Sigmoid colon (tissue), 6 donors: ENCODE measurements at regions not wholly inside any gene's neighbourhood (a gene's known extent, or its start where the extent isn't known, plus 50 kb on each side); places are given as distances from the start of the nearest gene placed in this dataset.
"Not testable (repeated sequence)": the region's sequence is repeated elsewhere in the genome, so short reads cannot be mapped to it uniquely, and the experiment has no call there.

Experiments used
- DNase-seq: peaks from one replicate; pipeline ENCODE4 v3.0.0-alpha.2; 2019
- H3K27ac ChIP-seq, 4 donors: fragments of 200-600 bp; sonication (generic); one replicate each; pipeline ENCODE4 v1.5.1; 2016 to 2019; ENCODE audit warnings: mild to moderate bottlenecking in 1 of 4
- H3K27me3 ChIP-seq, 3 donors: fragments of 200-600 bp; sonication (generic); one replicate each; pipeline ENCODE4 v1.5.1; 2019; ENCODE audit warnings: mild to moderate bottlenecking in 1 of 3
- H3K36me3 ChIP-seq, 4 donors: fragments of 200-600 bp; sonication (generic); one replicate each; pipeline ENCODE4 v1.5.1; 2016 to 2019
- H3K4me1 ChIP-seq, 4 donors: fragments of 200-600 bp; sonication (generic); one replicate each; pipeline ENCODE4 v1.5.1; 2017 to 2019
- H3K4me3 ChIP-seq, 4 donors: fragments of 200-600 bp; sonication (generic); one replicate each; pipeline ENCODE4 v1.5.1; 2017 to 2019; ENCODE audit warnings: mild to moderate bottlenecking in 2 of 4, moderate library complexity in 1 of 4
- H3K9me3 ChIP-seq, 4 donors: fragments of 200-600 bp in 3 of 4; sonication (generic) in 3 of 4; one replicate each; pipeline versions ENCODE4 v1.5.1 to v1.6.1; 2013 to 2019
- EP300 ChIP-seq, 4 donors: sonication (generic); formaldehyde crosslinking; IDR thresholded peaks; one replicate each; pipeline ENCODE4 v1.6.1; 2017; ENCODE audit warnings: antibody characterized with exemption in 4 of 4
- POLR2A ChIP-seq, 2 donors: fragments of 450-650 bp; IDR thresholded peaks; one replicate each; pipeline ENCODE4 v1.6.1; 2016; ENCODE audit warnings: antibody characterized with exemption in 2 of 2, mild to moderate bottlenecking in 2 of 2, moderate library complexity in 2 of 2
- POLR2AphosphoS5 ChIP-seq, 4 donors: sonication (generic); formaldehyde crosslinking; IDR thresholded peaks; one replicate each; pipeline ENCODE4 v1.6.1; 2017; ENCODE audit warnings: antibody characterized with exemption in 4 of 4
- WGBS, 2 donors: extraction: QIAGEN DNeasy Blood & Tissue Kit; methylation state at CpG; one replicate each; pipeline ENCODE4 v1.1.7; 2013; 5-methylcytosine and 5-hydroxymethylcytosine counted together
- intact Hi-C: fragments of 100-400 bp; cut with DNase I; formaldehyde crosslinking; loops from one replicate; pipeline ENCODE4 v1.15.1; 2023
- TF ChIP-seq, protein P1 (sequence below), 4 experiments: fragments of 450-650 bp in 3 of 4; fragments of 200-600 bp in 1 of 4; IDR thresholded peaks; one replicate each; pipeline ENCODE4 v1.5.1; 2016 to 2019; ENCODE audit warnings: antibody characterized with exemption in 4 of 4, mild to moderate bottlenecking in 3 of 4, moderate library complexity in 2 of 4
- donor health status: healthy with polysubstance abuse.
- donor health status: healthy.

DNA sequence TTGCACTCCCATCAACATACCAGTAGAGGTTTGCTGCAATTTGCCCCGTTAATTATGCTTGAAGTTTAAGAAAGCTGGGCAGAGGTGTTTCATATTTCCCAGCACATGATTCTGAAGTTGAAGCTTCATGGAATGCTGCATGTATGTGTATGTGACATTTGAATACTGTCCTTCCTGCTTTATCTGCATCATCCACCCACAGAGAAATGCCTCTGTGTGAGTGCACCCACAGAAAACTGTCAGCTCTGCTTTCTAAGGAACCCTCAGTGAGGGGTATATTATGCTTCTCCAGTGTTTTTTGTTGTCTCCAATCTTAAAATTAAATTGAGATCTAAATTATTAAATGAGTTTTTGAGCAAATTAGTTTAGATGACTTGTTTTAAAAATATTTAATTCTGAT, 358.1 kb upstream of the PIK3R1 start:
- DNase-seq = no peak
- Histone ChIP-seq H3K27me3 (no peaks in the 10 kb centered on the region), H3K9me3 (peaks cover 0 to 3% (median 0%) of the 10 kb centered on the region in 4 donors), H3K27ac (no peak overlapping the region), H3K4me1 (no peaks in the 10 kb centered on the region), H3K36me3 (no peaks in the 10 kb centered on the region), H3K4me3 (no peak overlapping the region)
- TF ChIP-seq, protein P1, sequence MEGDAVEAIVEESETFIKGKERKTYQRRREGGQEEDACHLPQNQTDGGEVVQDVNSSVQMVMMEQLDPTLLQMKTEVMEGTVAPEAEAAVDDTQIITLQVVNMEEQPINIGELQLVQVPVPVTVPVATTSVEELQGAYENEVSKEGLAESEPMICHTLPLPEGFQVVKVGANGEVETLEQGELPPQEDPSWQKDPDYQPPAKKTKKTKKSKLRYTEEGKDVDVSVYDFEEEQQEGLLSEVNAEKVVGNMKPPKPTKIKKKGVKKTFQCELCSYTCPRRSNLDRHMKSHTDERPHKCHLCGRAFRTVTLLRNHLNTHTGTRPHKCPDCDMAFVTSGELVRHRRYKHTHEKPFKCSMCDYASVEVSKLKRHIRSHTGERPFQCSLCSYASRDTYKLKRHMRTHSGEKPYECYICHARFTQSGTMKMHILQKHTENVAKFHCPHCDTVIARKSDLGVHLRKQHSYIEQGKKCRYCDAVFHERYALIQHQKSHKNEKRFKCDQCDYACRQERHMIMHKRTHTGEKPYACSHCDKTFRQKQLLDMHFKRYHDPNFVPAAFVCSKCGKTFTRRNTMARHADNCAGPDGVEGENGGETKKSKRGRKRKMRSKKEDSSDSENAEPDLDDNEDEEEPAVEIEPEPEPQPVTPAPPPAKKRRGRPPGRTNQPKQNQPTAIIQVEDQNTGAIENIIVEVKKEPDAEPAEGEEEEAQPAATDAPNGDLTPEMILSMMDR (IDR thresholded peaks at IDR 0.05) = no peak
- TF ChIP-seq POLR2A (IDR thresholded peaks at IDR 0.05) (no peak), EP300 (IDR thresholded peaks at IDR 0.05) (no peak), POLR2AphosphoS5 (IDR thresholded peaks at IDR 0.05) (no peak)
- 90 to 97% methylated on average over 1 of the region's 1 CpG for WGBS, 2 donors
- intact Hi-C loops = no loop called here

GRCh38 chr5:67855523-67855922, 360.0 kb upstream of the PIK3R1 start:
- no peak for DNase-seq
- Histone ChIP-seq H3K4me3 (no peak overlapping the region), H3K9me3 (peaks cover 0 to 3% (median 0%) of the 10 kb centered on the region in 4 donors), H3K27me3 (no peaks in the 10 kb centered on the region), H3K36me3 (no peaks in the 10 kb centered on the region), H3K27ac (no peak overlapping the region), H3K4me1 (no peaks in the 10 kb centered on the region)
- 88 to 90% methylated on average over 5 of the region's 5 CpGs for WGBS, 2 donors
- TF ChIP-seq POLR2AphosphoS5 (IDR thresholded peaks at IDR 0.05) (no peak), POLR2A (IDR thresholded peaks at IDR 0.05) (no peak), EP300 (IDR thresholded peaks at IDR 0.05) (no peak)
- TF ChIP-seq, protein P1 (IDR thresholded peaks at IDR 0.05) = no peak
- intact Hi-C loops = no loop called here

DNA sequence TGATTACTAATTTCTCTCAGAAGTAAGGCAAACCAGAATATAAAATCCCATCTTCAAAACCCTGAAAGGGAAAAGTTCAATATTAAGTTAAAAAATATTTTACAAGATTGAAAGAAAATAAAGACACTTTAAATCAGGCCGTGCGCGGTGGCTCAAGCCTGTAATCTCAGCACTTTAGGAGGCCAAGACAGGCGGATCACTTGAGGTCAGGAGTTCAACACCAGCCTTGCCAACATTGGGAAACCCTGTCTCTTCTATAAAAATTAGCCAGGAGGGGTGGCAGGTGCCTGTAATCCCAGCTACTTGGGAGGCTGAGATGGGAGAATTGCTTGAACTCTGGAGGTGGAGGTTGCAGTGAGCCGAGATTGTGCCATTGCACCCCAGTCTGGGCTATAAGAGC, 364.6 kb upstream of the PIK3R1 start:
- intact Hi-C loops, H3K4me3 ChIP-seq, H3K36me3 ChIP-seq, H3K27me3 ChIP-seq, H3K9me3 ChIP-seq, H3K4me1 ChIP-seq, H3K27ac ChIP-seq, DNase-seq: not testable (repeated sequence)
- 94 to 96% methylated on average over 5 of the region's 5 CpGs for WGBS, 2 donors

GRCh38 chr5:67844924-67845323, 370.6 kb upstream of the PIK3R1 start:
- 92 to 93% methylated on average over 3 of the region's 3 CpGs for WGBS, 2 donors
- Histone ChIP-seq H3K9me3 (no peaks in the 10 kb centered on the region), H3K27ac (no peak overlapping the region), H3K4me1 (no peaks in the 10 kb centered on the region), H3K27me3 (no peaks in the 10 kb centered on the region), H3K4me3 (no peak overlapping the region), H3K36me3 (no peaks in the 10 kb centered on the region)
- no peak for DNase-seq
- TF ChIP-seq POLR2AphosphoS5 (IDR thresholded peaks at IDR 0.05) (no peak), POLR2A (IDR thresholded peaks at IDR 0.05) (no peak), EP300 (IDR thresholded peaks at IDR 0.05) (no peak)
- TF ChIP-seq, protein P1 (IDR thresholded peaks at IDR 0.05) = no peak
- intact Hi-C loops = no loop called here

DNA sequence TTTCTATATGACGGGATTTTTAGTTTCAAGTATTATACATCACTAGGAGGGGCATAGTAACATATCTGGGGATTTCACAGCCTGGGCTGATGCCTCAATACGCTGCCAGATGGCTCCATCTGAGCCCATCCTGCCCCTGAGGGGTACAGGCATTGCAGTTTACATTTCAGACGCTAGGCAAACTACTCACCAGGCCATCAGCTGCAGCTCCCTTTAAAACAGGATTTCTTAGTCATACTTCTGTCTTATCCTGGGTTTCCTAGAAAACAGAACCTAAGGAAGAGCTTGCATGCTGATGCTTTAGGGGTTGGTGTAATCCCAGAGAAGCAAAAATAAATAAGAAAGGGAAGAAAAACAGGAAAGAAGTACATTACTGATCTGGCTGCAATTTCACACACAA, 372.8 kb upstream of the PIK3R1 start:
- TF ChIP-seq EP300 (IDR thresholded peaks at IDR 0.05) = no peak
- TF ChIP-seq, protein P1 (IDR thresholded peaks at IDR 0.05) = no peak
- TF ChIP-seq POLR2A (IDR thresholded peaks at IDR 0.05) = no peak
- no peak for TF ChIP-seq POLR2AphosphoS5 (IDR thresholded peaks at IDR 0.05)
- no peaks in the 10 kb centered on the region for H3K9me3 ChIP-seq
- WGBS, 2 donors = 74 to 82% methylated on average over 3 of the region's 3 CpGs
- no peaks in the 10 kb centered on the region for H3K27me3 ChIP-seq
- intact Hi-C loops = no loop called here
- H3K36me3 ChIP-seq = no peaks in the 10 kb centered on the region
- no peaks in the 10 kb centered on the region for H3K4me1 ChIP-seq
- no peak for DNase-seq
- no peak overlapping the region for H3K4me3 ChIP-seq
- H3K27ac ChIP-seq = no peak overlapping the region

DNA sequence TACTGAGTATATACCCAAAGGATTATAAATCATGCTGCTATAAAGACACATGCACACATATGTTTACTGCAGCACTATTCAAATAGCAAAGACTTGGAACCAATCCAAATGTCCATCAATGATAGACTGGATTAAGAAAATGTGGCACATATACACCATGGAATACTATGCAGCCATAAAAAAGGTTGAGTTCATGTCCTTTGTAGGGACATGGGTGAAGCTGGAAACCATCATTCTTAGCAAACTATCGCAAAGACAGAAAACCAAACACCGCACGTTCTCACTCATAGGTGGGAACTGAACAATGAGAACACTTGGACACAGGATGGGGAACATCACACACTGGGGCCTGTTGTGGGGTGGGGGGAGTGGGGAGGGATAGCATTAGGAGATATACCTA, 378.3 kb upstream of the PIK3R1 start:
- WGBS, 2 donors = 97 to 99% methylated on average over 3 of the region's 3 CpGs

GRCh38 chr5:67836496-67836895, 379.1 kb upstream of the PIK3R1 start:
- H3K27me3 ChIP-seq, H3K4me1 ChIP-seq, H3K4me3 ChIP-seq, H3K9me3 ChIP-seq, DNase-seq, intact Hi-C loops, H3K27ac ChIP-seq, H3K36me3 ChIP-seq: not testable (repeated sequence)
- WGBS, 2 donors = 54 to 66% methylated on average over 1 of the region's 1 CpG

More for the DNA sequence above, 378.3 kb upstream of the PIK3R1 start:
- H3K4me1 ChIP-seq, DNase-seq, intact Hi-C loops, H3K27ac ChIP-seq, H3K9me3 ChIP-seq, H3K36me3 ChIP-seq, H3K4me3 ChIP-seq, H3K27me3 ChIP-seq: not testable (repeated sequence)
